Mononuclear cell (primary cell): ENCODE measurements at regions not wholly inside any gene's neighbourhood (a gene's known extent, or its start where the extent isn't known, plus 50 kb on each side); places are given as distances from the start of the nearest gene placed in this dataset.
"Not testable (repeated sequence)": the region's sequence is repeated elsewhere in the genome, so short reads cannot be mapped to it uniquely, and the experiment has no call there.

Experiments
- H3K27me3 ChIP-seq: 2 replicates; pipeline ENCODE4 v1.6.0; 2011; ENCODE audit warnings: low read length, control low read depth; ENCODE audit not compliant: insufficient read depth
- H3K4me1 ChIP-seq: 2 replicates; pipeline ENCODE4 v1.5.1; 2011; ENCODE audit warnings: mild to moderate bottlenecking, low read length, control low read depth; ENCODE audit not compliant: insufficient read depth
- H3K4me3 ChIP-seq: 2 replicates; pipeline ENCODE4 v1.5.1; 2011; ENCODE audit warnings: mild to moderate bottlenecking, low read length, moderate library complexity
- H3K9me3 ChIP-seq: 2 replicates; pipeline ENCODE4 v1.5.1; 2011; ENCODE audit warnings: low read depth, mild to moderate bottlenecking, control low read depth, low read length

- H3K9me3 ChIP-seq = no peaks in the 10 kb centered on the region
- no peak overlapping the region for H3K4me3 ChIP-seq
- H3K4me1 ChIP-seq = peaks cover 41% of the 10 kb centered on the region
- no peaks in the 10 kb centered on the region for H3K27me3 ChIP-seq
Measured at GRCh38 chr12:4154672-4155225, 118.8 kb upstream of the CCND2 start.

- Histone ChIP-seq H3K4me1 (peaks cover 49% of the 10 kb centered on the region), H3K27me3 (no peaks in the 10 kb centered on the region), H3K9me3 (no peaks in the 10 kb centered on the region), H3K4me3 (no peak overlapping the region)
Measured at GRCh38 chr12:4153343-4153892, 120.1 kb upstream of the CCND2 start.

- no peaks in the 10 kb centered on the region for H3K27me3 ChIP-seq
- H3K4me3 ChIP-seq = no peak overlapping the region
Measured at GRCh38 chr12:4152145-4152795, 121.3 kb upstream of the CCND2 start.

GRCh38 chr12:4151362-4152121 lies 122.0 kb upstream of the CCND2 start:
- Histone ChIP-seq H3K27me3 (no peaks in the 10 kb centered on the region), H3K4me3 (no peak overlapping the region), H3K9me3 (no peaks in the 10 kb centered on the region), H3K4me1 (peaks cover 66% of the 10 kb centered on the region)

More at GRCh38 chr12:4152145-4152795, 121.3 kb upstream of the CCND2 start:
- Histone ChIP-seq H3K9me3 (no peaks in the 10 kb centered on the region), H3K4me1 (peaks cover 60% of the 10 kb centered on the region)

DNA sequence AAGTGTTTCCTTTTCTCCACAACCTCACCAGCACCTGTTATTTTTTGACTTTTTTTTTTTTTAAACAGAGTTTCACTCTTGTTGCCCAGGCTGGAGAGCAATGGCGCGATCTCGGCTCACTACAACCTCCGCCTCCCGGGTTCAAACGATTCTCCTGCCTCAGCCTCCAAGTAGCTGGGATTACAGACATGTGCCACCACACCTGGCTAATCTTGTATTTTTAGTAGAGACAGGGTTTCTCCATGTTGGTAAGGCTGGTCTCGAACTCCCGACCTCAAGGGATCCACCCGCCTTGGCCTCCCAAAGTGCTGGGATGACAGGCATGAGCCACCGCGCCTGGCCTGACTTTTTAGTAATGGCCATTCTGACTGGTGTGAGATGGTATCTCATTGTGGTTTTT lies 123.2 kb upstream of the CCND2 start:
- H3K4me1 ChIP-seq = peaks cover 66% of the 10 kb centered on the region
- not testable (repeated sequence) for H3K4me3 ChIP-seq, H3K27me3 ChIP-seq, H3K9me3 ChIP-seq

DNA sequence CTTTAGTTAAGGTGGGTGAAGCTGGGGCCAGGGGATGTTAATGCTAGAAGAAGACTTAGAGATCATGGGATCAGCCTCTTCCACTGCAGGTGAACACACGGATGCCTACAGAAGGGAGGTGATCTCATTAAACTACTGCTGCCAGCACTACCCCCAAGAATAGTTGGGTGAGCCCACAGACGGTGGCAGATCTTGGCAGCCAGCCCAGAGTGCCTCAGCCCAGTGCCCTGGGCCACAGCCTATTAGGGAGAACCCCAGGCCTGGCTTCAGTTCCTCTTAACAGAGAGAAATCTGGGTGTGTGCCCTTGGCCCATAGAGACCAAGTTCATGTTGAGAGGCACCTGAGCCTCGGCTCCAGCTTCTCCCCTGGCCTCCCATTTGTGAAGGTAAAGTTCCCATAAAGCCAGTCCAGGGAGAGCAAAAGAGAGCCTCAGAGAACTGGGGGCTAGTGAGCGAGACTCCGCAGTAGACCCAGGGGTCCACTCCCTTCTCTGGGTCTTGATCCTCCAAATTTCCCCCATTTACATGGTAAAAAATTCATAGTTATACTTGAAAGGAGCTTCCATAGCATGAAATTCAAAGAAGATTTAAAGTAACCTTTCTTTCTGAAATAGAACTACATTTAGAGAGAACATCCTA lies 125.0 kb upstream of the CCND2 start:
- peaks cover 62% of the 10 kb centered on the region for H3K4me1 ChIP-seq
- no peaks in the 10 kb centered on the region for H3K27me3 ChIP-seq
- no peak overlapping the region for H3K4me3 ChIP-seq
- no peaks in the 10 kb centered on the region for H3K9me3 ChIP-seq

GRCh38 chr12:4147031-4147481 lies 126.5 kb upstream of the CCND2 start:
- no peak overlapping the region for H3K4me3 ChIP-seq
- no peaks in the 10 kb centered on the region for H3K9me3 ChIP-seq
- no peaks in the 10 kb centered on the region for H3K27me3 ChIP-seq
- peaks cover 60% of the 10 kb centered on the region for H3K4me1 ChIP-seq

GRCh38 chr12:4145990-4146859 lies 127.3 kb upstream of the CCND2 start:
- H3K9me3 ChIP-seq = no peaks in the 10 kb centered on the region
- peaks cover 64% of the 10 kb centered on the region for H3K4me1 ChIP-seq
- no peaks in the 10 kb centered on the region for H3K27me3 ChIP-seq
- no peak overlapping the region for H3K4me3 ChIP-seq

DNA sequence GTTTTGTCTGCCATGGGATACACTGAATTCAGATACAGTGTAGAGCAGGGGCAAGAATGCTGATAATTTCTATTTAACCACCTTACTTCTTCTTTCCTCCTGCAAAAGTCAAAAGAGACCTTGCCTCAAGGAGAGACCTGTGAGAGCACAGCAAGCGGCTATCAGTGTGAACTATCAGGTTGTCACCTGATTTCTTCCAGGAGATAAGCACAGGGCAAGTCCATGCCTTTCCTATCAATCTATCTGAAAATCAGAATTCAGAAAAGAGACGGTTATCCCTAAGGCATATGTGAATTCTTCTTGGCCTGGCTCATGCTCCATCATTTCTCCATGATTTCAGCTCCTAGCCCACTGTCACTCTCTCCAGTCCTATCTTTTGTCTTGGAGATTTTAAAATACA lies 128.9 kb upstream of the CCND2 start:
- H3K4me1 ChIP-seq = peaks cover 75% of the 10 kb centered on the region
- H3K27me3 ChIP-seq = no peaks in the 10 kb centered on the region
- H3K4me3 ChIP-seq = no peak overlapping the region
- H3K9me3 ChIP-seq = no peaks in the 10 kb centered on the region

DNA sequence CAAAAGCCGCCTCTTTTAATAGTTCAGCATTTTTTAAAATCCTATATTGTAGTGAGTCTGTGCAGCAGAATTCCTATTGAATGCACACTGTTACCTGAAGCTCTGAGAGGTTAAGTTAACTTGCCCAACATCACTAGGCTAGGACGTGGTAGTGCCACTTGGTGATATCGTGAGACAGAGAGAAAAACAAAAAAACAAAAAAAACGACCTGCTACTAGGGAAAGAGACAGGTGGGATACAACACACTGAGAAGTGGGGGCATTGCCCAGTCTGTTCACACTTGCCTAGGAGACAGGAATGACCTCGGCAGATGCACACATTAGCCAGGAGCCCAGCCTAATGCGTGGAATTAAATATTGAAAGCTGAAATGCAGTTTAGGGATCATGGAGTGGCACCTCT lies 129.7 kb upstream of the CCND2 start:
- Histone ChIP-seq H3K27me3 (no peaks in the 10 kb centered on the region), H3K9me3 (no peaks in the 10 kb centered on the region), H3K4me3 (no peak overlapping the region), H3K4me1 (peaks cover 73% of the 10 kb centered on the region)

DNA sequence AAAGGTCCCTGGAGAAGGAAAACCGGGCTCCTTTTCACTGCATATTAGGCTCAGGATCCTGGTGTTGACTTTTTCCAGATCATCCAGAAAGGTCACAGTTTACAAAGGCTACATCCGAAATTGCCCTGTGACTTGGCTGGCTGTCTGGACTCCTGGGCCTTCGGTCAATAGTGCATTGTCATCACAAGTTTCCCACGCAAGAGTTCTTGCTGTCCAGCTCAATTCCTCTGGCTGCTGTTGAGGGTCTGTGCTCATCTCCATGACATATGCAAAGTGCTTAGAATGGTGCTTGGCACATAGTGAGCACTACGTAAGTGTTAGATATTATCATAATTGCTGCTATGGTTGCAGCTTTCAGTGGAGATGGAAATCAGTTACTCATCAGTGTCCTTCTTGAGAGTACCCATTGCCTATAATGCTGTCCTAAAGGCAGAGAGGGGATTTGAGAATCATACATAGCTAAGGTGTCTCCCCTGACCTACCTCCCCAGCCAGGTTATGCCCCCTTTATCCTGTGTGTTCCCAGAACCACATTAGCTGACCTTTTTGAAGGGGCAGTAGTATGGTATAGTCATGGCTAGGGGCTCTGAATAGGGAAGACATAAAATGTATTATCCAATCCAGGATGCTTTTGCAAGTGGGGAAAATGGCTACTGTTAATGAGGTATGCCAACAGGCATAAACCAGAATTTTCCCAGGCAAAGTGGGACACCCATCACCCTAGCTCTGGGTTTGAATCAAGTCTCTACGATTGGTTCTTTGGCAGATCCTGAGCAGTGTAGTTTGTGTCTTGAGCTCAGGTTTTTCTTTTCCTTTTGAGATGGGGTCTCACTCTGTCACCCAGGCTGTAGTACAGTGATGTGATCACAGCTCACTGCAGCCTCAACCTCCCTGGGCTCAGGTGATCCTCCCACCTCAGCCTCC lies 132.0 kb upstream of the CCND2 start:
- Histone ChIP-seq H3K9me3 (no peaks in the 10 kb centered on the region), H3K4me1 (peaks cover 61% of the 10 kb centered on the region), H3K4me3 (no peak overlapping the region), H3K27me3 (no peaks in the 10 kb centered on the region)

- H3K4me3 ChIP-seq = no peak overlapping the region
- H3K4me1 ChIP-seq = peaks cover 62% of the 10 kb centered on the region
- no peaks in the 10 kb centered on the region for H3K27me3 ChIP-seq
- H3K9me3 ChIP-seq = no peaks in the 10 kb centered on the region
Measured at GRCh38 chr12:4140581-4141301, 132.8 kb upstream of the CCND2 start.

- H3K4me1 ChIP-seq = peaks cover 65% of the 10 kb centered on the region
Measured at GRCh38 chr12:4139191-4139590, 134.4 kb upstream of the CCND2 start.

More at GRCh38 chr12:4139191-4139590, 134.4 kb upstream of the CCND2 start:
- Histone ChIP-seq H3K9me3 (no peaks in the 10 kb centered on the region), H3K4me3 (no peak overlapping the region), H3K27me3 (no peaks in the 10 kb centered on the region)
